ENCODE measurements at regions not wholly inside any gene's neighbourhood (a gene's known extent, or its start where the extent isn't known, plus 50 kb on each side); places are given as distances from the start of the nearest gene placed in this dataset.

- peak; percentile 16 for DNase-seq
- intact Hi-C loops (cut with micrococcal nuclease) = no loop called here
- Histone ChIP-seq H3K9me3 (replicated peaks) (no peaks in the 10 kb centered on the region), H3K27ac (replicated peaks) (no peak overlapping the region), H3K36me3 (no peaks in the 10 kb centered on the region), H3K4me3 (no peak overlapping the region), H3K27me3 (ENCODE audit: low read depth) (no peaks in the 10 kb centered on the region), H3K4me1 (peaks cover 16% of the 10 kb centered on the region)
- no peak for TF ChIP-seq CTCF (IDR thresholded peaks at IDR 0.05; ENCODE audit: borderline replicate concordance)
Observed at GRCh38 chr9:27701587-27701986, 128.3 kb upstream of the C9orf72 start.

- H3K9me3 ChIP-seq (replicated peaks) = peaks cover 2% of the 10 kb centered on the region
- DNase-seq = no peak
- TF ChIP-seq CTCF (IDR thresholded peaks at IDR 0.05; ENCODE audit: borderline replicate concordance) = no peak
- H3K4me3 ChIP-seq = no peak overlapping the region
- peaks cover 16% of the 10 kb centered on the region for H3K4me1 ChIP-seq
- no peaks in the 10 kb centered on the region for H3K36me3 ChIP-seq
- no peaks in the 10 kb centered on the region for H3K27me3 ChIP-seq (ENCODE audit: low read depth)
- H3K27ac ChIP-seq (replicated peaks) = no peak overlapping the region
- intact Hi-C loops (cut with micrococcal nuclease) = no loop called here
Observed at GRCh38 chr9:27703216-27703980, 130.1 kb upstream of the C9orf72 start.

GRCh38 chr9:27711241-27711640 is 138.0 kb upstream of the C9orf72 start:
- intact Hi-C loops (cut with micrococcal nuclease) = no loop called here
- no peaks in the 10 kb centered on the region for H3K4me1 ChIP-seq
- H3K27ac ChIP-seq (replicated peaks) = no peak overlapping the region
- no peak overlapping the region for H3K4me3 ChIP-seq
- peaks cover 14% of the 10 kb centered on the region for H3K9me3 ChIP-seq (replicated peaks)
- peaks cover 8% of the 10 kb centered on the region for H3K27me3 ChIP-seq (ENCODE audit: low read depth)
- DNase-seq = no peak
- TF ChIP-seq CTCF (IDR thresholded peaks at IDR 0.05; ENCODE audit: borderline replicate concordance) = no peak
- H3K36me3 ChIP-seq = no peaks in the 10 kb centered on the region

- no peak for TF ChIP-seq CTCF (IDR thresholded peaks at IDR 0.05; ENCODE audit: borderline replicate concordance)
- DNase-seq = no peak
- intact Hi-C loops (cut with micrococcal nuclease) = no loop called here
- Histone ChIP-seq H3K27me3 (ENCODE audit: low read depth) (peaks cover 19% of the 10 kb centered on the region), H3K27ac (replicated peaks) (no peak overlapping the region), H3K9me3 (replicated peaks) (peaks cover 14% of the 10 kb centered on the region), H3K4me3 (no peak overlapping the region), H3K4me1 (no peaks in the 10 kb centered on the region), H3K36me3 (no peaks in the 10 kb centered on the region)
Observed at GRCh38 chr9:27712806-27713205, 139.5 kb upstream of the C9orf72 start.

- no peak for DNase-seq
- no peak overlapping the region for H3K4me3 ChIP-seq
- H3K9me3 ChIP-seq (replicated peaks) = peaks cover 4% of the 10 kb centered on the region
- H3K4me1 ChIP-seq = no peaks in the 10 kb centered on the region
- peaks cover 19% of the 10 kb centered on the region for H3K27me3 ChIP-seq (ENCODE audit: low read depth)
- intact Hi-C loops (cut with micrococcal nuclease) = no loop called here
- TF ChIP-seq CTCF (IDR thresholded peaks at IDR 0.05; ENCODE audit: borderline replicate concordance) = no peak
- H3K27ac ChIP-seq (replicated peaks) = no peak overlapping the region
- H3K36me3 ChIP-seq = no peaks in the 10 kb centered on the region
Observed at GRCh38 chr9:27714388-27714787, 141.1 kb upstream of the C9orf72 start.

All from left ventricle myocardium inferior (tissue), 1 donor.